SIG-M5 (cell line): ENCODE measurements at regions not wholly inside any gene's neighbourhood (a gene's known extent, or its start where the extent isn't known, plus 50 kb on each side); places are given as distances from the start of the nearest gene placed in this dataset.

ENCODE experiments used
- DNase-seq: peaks from one replicate; lab custom pipeline; 2025; lab: John Stamatoyannopoulos, UW

DNA sequence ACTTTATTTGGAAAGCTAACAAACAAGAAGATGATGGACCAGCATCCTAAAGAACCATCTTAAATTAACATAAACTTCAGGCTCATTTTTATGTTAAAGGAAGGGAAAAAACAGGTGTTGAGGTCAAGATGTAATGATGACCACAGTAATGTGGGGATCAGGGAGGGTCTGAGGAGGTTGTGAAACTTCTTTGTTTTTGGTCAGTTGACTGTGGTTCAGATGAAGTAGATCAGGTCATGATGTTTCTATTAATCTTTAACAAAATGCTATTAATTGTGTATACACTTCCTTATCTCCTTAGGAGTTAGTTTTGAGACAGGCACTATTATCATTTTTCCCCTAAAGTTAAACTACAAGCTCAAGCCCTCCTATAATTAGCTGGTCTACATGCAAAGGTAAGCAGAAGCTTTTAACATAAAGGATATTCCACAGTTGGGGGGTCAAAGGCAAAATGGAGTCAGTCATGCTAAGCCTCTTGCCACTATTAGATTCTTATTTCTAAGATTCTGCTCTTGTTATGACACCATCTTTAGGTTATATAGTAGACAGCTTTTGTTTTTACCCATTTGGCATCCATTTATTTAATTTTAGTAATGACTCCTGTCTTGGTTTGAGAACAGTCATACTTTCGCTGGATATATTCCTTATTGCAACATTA lies 800.1 kb upstream of the PCDH9 start:
- DNase-seq = no peak

DNA sequence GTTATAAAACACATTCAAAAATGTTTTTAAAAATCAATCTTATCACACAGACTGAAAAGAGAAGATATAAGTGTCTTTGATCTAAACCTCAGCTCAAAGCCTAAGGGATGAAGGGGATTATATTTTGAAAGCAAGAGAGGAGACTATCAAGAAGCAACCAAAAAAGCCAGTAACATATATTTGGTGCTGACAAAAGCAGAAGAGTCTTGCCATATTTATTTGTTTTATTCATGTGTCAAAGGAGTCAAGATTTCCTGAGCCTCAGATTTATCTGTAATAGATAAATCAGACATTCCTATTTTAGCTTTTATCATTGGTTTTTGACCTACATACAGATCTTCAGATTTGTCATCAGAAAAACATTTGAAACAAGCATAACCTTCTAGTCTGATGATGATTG lies 798.6 kb upstream of the PCDH9 start:
- DNase-seq = no peak

GRCh38 chr13:68027306-68027705 lies 797.2 kb upstream of the PCDH9 start:
- DNase-seq = no peak

DNA sequence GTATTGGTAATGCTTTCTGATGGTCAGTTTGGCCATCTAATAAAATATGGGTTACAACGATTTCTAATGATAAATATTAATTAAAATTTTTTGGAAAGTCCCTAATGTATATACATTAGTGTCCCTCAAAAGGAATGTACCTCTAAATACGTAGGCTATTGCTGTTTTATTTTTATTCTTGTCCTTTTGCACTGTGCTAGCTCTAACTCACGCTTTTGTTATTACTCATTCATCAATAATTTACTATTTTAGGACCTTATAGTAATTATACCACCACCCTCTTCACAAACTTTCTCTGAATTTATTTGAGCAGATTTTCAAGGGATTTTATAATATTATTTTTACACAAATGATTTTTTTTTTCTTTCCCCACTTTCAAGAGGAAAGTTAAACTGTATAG lies 795.9 kb upstream of the PCDH9 start:
- DNase-seq = no peak

GRCh38 chr13:68025604-68026003 lies 795.5 kb upstream of the PCDH9 start:
- no peak for DNase-seq

DNA sequence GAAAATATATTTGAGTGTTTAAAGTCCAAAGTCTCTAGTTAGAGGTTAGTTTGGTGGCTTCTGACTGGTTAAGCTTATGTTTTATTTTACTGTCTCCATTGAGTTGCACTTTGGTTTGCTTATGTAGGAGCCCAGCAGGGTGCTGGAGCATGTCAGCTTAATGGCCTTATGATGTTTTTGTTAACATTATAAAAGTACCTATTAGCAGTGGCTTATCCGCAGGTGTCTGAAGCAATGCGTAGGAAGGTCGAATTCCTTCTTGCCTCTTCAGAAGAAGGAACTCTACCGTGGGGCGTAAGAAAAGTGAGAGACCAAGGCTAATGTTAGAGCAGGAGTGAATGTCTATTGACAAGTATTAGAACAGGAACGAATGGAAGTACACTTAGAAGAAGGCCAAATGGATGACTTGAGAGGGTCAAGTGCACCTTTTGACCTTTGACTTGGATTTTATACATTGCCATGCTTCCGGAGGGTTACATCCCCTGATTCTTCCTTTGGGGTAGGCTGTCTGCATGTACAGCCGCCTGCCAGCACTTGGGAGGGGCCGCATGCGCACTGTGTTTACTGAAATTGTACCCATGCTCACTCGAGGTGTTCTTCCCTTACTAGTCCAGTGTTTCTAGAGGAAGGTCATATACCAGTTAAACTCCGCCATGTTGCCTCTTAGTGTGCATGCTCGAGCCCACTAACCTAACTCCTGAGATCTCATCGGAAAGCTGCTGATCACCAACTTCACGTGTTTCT lies 793.9 kb upstream of the PCDH9 start:
- no peak for DNase-seq

DNA sequence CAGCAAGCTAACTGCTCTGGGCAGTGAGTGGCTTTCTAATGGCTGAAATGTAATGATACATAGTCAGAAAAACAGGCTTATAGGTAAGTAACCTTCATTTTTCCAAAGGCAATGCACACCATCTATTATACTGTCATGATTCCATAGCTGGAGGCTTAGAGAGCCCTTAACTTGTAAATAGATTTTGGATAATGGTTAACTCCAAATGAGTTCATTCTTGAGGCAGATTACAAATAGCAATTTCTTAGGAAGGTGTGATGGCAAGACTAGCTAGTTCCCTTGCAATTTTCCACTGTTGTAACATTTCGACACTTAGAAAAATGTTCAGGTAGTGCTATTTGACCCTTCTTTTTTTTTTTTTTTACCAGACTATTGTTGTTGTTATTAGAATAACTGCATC lies 789.8 kb upstream of the PCDH9 start:
- DNase-seq = no peak

GRCh38 chr13:68009546-68009945 lies 779.4 kb upstream of the PCDH9 start:
- no peak for DNase-seq

GRCh38 chr13:68007576-68007975 lies 777.4 kb upstream of the PCDH9 start:
- DNase-seq = no peak

- no peak for DNase-seq
These were observed 766.0 kb upstream of the PCDH9 start for GRCh38 chr13:67996101-67996500.

DNA sequence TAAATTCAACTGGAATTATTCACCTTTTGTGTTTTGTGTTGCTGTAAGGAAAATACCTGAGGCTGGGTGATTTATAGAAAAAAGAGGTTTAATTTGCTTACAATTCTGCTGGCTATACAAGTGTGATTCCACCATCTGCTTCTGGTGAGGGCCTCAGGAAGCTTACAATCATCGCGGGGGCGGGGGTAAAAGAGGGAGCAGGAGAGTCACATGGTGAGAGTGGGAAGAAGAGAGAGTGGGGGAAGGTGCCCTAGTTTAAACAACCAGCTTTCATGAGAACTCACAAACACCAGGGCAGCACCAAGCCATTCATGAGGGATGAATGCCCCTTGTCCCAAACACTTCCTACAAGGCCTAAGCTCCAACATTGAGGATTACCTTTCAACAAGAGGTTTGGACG lies 760.7 kb upstream of the PCDH9 start:
- no peak for DNase-seq

GRCh38 chr13:67986234-67986633 lies 756.1 kb upstream of the PCDH9 start:
- no peak for DNase-seq

GRCh38 chr13:67977066-67977465 lies 746.9 kb upstream of the PCDH9 start:
- DNase-seq = no peak

DNA sequence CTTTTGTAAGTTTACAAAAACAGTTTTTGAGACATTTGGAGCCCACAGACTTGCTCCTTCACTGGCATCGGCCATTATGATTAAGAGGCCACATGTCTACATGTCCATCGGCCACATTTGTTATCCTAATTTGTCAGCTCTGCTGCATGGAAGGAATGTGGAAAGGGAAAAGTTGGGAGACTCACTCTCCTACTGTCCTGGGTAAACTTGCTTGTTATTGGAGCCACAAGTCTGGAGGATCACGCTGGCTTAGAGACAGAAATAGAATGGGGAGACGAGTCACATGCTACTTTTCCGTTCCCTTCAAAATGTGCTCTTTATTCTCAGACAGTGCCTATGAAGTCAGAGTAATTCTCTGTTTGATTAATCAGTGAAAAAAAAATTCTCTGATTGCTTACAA lies 741.2 kb upstream of the PCDH9 start:
- DNase-seq = no peak

DNA sequence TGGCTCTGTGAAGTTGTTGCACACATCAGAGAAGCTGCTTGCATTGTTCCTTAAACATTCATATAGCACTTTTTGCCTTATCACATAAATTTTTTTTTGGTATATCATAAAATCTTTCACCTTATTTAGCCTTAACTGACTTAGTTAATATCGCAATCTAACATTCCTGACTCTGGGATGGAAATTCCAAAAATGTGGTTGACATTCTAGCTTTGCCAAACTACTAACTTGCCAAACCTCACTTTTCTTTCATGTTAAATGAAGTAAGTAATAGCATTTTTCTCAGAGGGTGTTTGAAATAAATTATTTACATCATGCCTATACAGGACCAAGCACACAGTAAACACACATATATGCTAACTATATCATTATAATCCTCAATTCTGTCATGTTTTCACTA lies 736.9 kb upstream of the PCDH9 start:
- DNase-seq = no peak

DNA sequence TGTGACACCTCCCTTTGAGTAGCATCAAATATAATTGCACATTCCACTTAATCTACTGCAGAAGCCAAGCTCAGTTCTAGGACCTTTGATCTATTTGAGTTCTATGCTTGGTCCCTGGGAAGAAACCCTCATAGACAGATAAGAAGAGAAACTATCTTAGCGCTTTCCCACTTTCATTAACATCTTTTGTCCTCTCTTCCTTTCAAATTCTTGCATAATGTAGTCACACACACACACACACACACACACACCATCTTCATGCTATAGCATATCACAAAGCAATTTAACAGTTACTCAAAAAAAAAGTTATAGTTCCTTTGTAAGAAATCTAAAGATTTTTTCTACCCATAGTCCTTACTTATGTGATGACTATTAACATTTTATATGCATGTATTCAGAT lies 735.9 kb upstream of the PCDH9 start:
- no peak for DNase-seq

DNA sequence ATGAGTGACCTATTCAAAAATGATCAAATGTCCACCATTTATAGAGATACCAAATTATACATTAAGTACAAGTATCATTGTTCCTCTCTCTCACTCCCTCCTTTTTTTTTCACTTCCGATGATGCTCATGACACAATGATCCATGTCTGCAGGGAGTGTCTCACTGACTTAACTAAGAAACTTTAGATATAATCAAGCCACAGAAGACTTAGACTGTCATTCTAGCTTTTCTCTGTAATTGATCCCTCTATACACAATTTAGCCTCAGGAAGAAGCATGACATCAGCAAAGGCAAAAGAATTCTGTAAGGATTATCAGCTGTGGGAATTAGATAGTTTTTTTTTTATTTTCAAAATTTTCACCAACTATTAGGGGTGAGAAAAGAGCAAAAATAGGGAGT lies 734.9 kb upstream of the PCDH9 start:
- DNase-seq = no peak

- no peak for DNase-seq
These were observed 734.0 kb upstream of the PCDH9 start for GRCh38 chr13:67964091-67964490.

- no peak for DNase-seq
These were observed 731.2 kb upstream of the PCDH9 start for GRCh38 chr13:67961331-67961730.

GRCh38 chr13:67951431-67951830 lies 721.3 kb upstream of the PCDH9 start:
- no peak for DNase-seq

DNA sequence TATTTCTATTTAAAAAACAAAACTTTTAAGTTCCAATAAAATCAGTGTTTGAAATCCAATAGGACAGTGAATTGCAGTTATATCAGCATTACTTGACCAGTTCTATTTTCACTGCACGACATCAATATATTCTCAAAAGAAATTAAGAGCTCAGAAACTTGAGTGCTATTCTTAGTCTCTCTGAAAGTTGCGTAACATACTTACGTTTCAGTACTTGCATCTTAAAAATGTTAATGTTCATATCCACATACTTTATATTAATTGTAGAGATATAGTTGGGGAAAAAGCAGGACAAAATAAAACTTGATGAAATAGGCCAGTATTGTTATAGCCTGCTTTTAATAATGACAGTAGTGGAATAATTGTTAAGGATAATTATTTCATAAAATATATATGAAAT lies 720.5 kb upstream of the PCDH9 start:
- DNase-seq = no peak

GRCh38 chr13:67946131-67946530 lies 716.0 kb upstream of the PCDH9 start:
- DNase-seq = no peak

DNA sequence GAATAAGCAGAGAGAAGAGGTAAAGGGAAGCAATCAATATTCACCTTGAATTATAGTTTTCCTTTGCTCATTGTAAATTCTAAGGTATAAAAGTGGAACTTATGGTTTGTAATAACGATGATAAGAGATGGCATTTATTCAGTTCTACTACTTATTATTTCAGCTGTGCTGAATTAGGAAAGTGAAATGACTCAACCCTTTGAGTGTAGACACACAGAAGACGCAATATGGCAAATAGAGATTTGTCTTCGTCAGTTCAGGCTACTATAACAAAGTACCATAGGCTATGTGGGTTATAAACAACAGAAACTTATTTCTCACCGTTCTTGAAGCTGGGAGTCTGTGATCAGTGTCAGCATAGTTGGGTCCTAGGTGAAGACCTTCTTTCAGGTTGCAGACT lies 713.0 kb upstream of the PCDH9 start:
- DNase-seq = no peak

- no peak for DNase-seq
These were observed 705.5 kb upstream of the PCDH9 start for GRCh38 chr13:67935626-67936025.
